Loucy (cell line): ENCODE measurements at regions not wholly inside any gene's neighbourhood (a gene's known extent, or its start where the extent isn't known, plus 50 kb on each side); places are given as distances from the start of the nearest gene placed in this dataset.

Experiments used
- EZH2phosphoT487 ChIP-seq: fragments of 200-600 bp; IDR thresholded peaks from 2 replicates; pipeline ENCODE4 v1.6.1; 2018; ENCODE audit warnings: antibody characterized with exemption, mild to moderate bottlenecking, moderate library complexity, borderline replicate concordance
- TF ChIP-seq, protein P1 (sequence below): fragments of 200-600 bp; sonication (generic); conservative IDR thresholded peaks from 2 replicates; pipeline ENCODE4 v1.5.1; 2014; ENCODE audit warnings: mild to moderate bottlenecking, antibody characterized with exemption, low read length

DNA sequence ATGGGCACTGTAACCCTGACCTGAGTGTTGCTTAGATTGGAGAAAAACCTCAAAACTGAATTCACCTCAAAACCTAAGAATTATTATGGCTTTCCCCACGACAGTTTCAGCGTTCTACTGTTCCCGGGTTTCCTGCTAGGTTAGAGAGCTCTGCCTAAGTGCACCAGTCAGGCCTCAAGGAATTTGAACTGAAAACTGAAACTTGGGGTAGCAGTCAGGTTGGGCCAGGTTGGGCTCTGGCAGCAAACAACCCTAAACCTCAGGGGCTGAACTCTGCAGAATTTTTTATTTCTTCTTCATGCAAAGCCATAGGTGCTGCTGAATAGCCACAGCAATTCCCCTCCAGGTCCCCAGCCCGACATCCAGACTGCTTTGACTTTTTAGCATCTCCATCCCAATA, 437.0 kb upstream of the PROX1 start:
- TF ChIP-seq, protein P1, sequence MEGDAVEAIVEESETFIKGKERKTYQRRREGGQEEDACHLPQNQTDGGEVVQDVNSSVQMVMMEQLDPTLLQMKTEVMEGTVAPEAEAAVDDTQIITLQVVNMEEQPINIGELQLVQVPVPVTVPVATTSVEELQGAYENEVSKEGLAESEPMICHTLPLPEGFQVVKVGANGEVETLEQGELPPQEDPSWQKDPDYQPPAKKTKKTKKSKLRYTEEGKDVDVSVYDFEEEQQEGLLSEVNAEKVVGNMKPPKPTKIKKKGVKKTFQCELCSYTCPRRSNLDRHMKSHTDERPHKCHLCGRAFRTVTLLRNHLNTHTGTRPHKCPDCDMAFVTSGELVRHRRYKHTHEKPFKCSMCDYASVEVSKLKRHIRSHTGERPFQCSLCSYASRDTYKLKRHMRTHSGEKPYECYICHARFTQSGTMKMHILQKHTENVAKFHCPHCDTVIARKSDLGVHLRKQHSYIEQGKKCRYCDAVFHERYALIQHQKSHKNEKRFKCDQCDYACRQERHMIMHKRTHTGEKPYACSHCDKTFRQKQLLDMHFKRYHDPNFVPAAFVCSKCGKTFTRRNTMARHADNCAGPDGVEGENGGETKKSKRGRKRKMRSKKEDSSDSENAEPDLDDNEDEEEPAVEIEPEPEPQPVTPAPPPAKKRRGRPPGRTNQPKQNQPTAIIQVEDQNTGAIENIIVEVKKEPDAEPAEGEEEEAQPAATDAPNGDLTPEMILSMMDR, result no peak
- no peak for TF ChIP-seq EZH2phosphoT487
